ENCODE measurements at regions not wholly inside any gene's neighbourhood (a gene's known extent, or its start where the extent isn't known, plus 50 kb on each side); places are given as distances from the start of the nearest gene placed in this dataset.

- no peak for TF ChIP-seq POLR2A (IDR thresholded peaks at IDR 0.05)
- no peak for TF ChIP-seq CTCF (IDR thresholded peaks at IDR 0.05)
These were observed 53.5 kb upstream of the GRIN3A start for GRCh38 chr9:101791938-101792337.
